Uterus (tissue), 2 donors: ENCODE measurements at regions not wholly inside any gene's neighbourhood (a gene's known extent, or its start where the extent isn't known, plus 50 kb on each side); places are given as distances from the start of the nearest gene placed in this dataset.

Experiments
- CTCF ChIP-seq, 4 experiments: fragments of 200-600 bp in 2 of 4; fragments of 450-650 bp in 2 of 4; sonication (generic) in 2 of 4; IDR thresholded peaks; one replicate each; pipeline ENCODE4 v1.5.1; 2016 to 2019; ENCODE audit warnings: antibody characterized with exemption in 4 of 4, mild to moderate bottlenecking in 2 of 4, moderate library complexity in 1 of 4
- POLR2A ChIP-seq, 2 donors: fragments of 450-650 bp; IDR thresholded peaks; one replicate each; pipeline ENCODE4 v1.6.1; 2016; ENCODE audit warnings: antibody characterized with exemption in 2 of 2, mild to moderate bottlenecking in 1 of 2, moderate library complexity in 1 of 2

DNA sequence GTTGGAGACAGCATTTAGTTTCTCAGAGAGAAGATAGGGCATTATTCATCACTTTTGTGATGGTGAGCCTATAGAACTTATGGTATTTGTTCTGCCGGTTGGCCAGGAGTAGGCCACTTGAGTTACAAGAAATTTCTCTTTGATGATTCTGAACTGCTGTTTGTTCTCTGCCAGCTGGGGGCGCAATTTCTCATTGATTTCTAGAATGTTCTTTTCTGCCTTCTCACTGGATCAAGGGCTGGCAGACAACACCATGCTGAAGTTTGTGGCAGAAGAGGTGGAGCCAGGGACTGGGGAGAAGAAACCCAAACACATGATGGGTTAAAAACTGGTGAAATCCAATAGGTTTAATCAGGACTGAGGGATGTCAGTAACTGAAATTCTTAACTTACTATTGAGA lies 360.6 kb downstream of the FAM72C start:
- no peak for TF ChIP-seq CTCF (IDR thresholded peaks at IDR 0.05)
- no peak for TF ChIP-seq POLR2A (IDR thresholded peaks at IDR 0.05)
